ENCODE measurements at regions not wholly inside any gene's neighbourhood (a gene's known extent, or its start where the extent isn't known, plus 50 kb on each side); places are given as distances from the start of the nearest gene placed in this dataset.
"Not testable (repeated sequence)": the region's sequence is repeated elsewhere in the genome, so short reads cannot be mapped to it uniquely, and the experiment has no call there.

- H3K4me1 ChIP-seq (replicated peaks in 1 of 4; ENCODE audit: control insufficient read depth in 3 of 4, insufficient read depth in 4 of 4, low read length in 3 of 4); H2AK5ac ChIP-seq (ENCODE audit: low read depth, low read length); H4K20me1 ChIP-seq (replicated peaks in 1 of 2; ENCODE audit: control insufficient read depth in 1 of 2, insufficient read depth in 2 of 2, low read length in 2 of 2); H3K27ac ChIP-seq (ENCODE audit: low read depth, low read length); H4K8ac ChIP-seq (ENCODE audit: extremely low read depth, insufficient read depth, low read length); H3K9ac ChIP-seq (replicated peaks in 1 of 4; ENCODE audit: extremely low read depth in 1 of 4, low read depth in 3 of 4, low read length in 3 of 4); H3K4me3 ChIP-seq (ENCODE audit: extremely low read depth in 1 of 4, insufficient read depth in 2 of 4, low read depth in 3 of 4, low read length in 4 of 4); H3K18ac ChIP-seq (ENCODE audit: extremely low read depth, low read length); H2AFZ ChIP-seq (ENCODE audit: low read length); H3K79me2 ChIP-seq (ENCODE audit: control insufficient read depth in 1 of 2, insufficient read depth in 2 of 2, low read length in 2 of 2); H3K36me3 ChIP-seq (ENCODE audit: control insufficient read depth in 2 of 4, insufficient read depth in 4 of 4, low read length in 3 of 4); H2BK20ac ChIP-seq (ENCODE audit: low read length); H4K91ac ChIP-seq (replicated peaks; ENCODE audit: insufficient read length, low read length); DNase-seq (ENCODE audit: low read depth in 1 of 2, low spot score in 2 of 2); H2BK12ac ChIP-seq (ENCODE audit: low read depth, low read length); H3K23ac ChIP-seq (ENCODE audit: insufficient read length); POLR2A ChIA-PET (ENCODE audit: partially characterized antibody); H2BK120ac ChIP-seq (replicated peaks; ENCODE audit: low read depth, low read length); H3K4me2 ChIP-seq (ENCODE audit: insufficient read depth in 1 of 2, low read depth in 2 of 2, low read length in 2 of 2); H3K4ac ChIP-seq (replicated peaks; ENCODE audit: insufficient read length, low read depth, low read length); H3K27me3 ChIP-seq (replicated peaks in 1 of 4; ENCODE audit: control insufficient read depth in 3 of 4, extremely low read depth in 1 of 4, insufficient read depth in 3 of 4, low read length in 3 of 4); H3K23me2 ChIP-seq (ENCODE audit: low read depth, low read length); H3K56ac ChIP-seq (replicated peaks; ENCODE audit: insufficient read length, low read depth, low read length); H2BK15ac ChIP-seq (ENCODE audit: low read length); H4K5ac ChIP-seq (ENCODE audit: insufficient read length, low read depth, low read length); FAIRE-seq; H3K79me1 ChIP-seq (ENCODE audit: low read depth, low read length); H3K14ac ChIP-seq (ENCODE audit: insufficient read length); H2BK5ac ChIP-seq (ENCODE audit: low read depth, low read length); H3K9me3 ChIP-seq (ENCODE audit: insufficient read depth in 2 of 2, low read depth in 1 of 2, low read length in 1 of 2): not testable (repeated sequence)
- WGBS, 2 experiments (ENCODE audit: extremely low coverage in 1 of 2, insufficient coverage in 1 of 2, insufficient read length in 1 of 2, insufficient replicate concordance in 2 of 2, low coverage in 1 of 2, low lambda C conversion rate in 2 of 2, missing lambda C conversion rate in 1 of 2): 96% methylated on average over 4 of the region's 31 CpGs; no CpG with 5 or more reads in 1 of the 2 experiments
- CTCF ChIA-PET (ENCODE audit: partially characterized antibody): interaction anchor here (0.7 to 1.1 kb wide), 2 partner anchors 14 to 23 kb away, joined by 3 read pairs; no protein-coding TSS in a partner anchor
Observed at GRCh38 chr13:74718232-74718842, 584.1 kb upstream of the KLF12 start.
